HG03280 (cell line): ENCODE measurements at regions not wholly inside any gene's neighbourhood (a gene's known extent, or its start where the extent isn't known, plus 50 kb on each side); places are given as distances from the start of the nearest gene placed in this dataset.
"Not testable (repeated sequence)": the region's sequence is repeated elsewhere in the genome, so short reads cannot be mapped to it uniquely, and the experiment has no call there.

Source experiments
- ATAC-seq: cut with Tn5 transposase; IDR thresholded peaks from one replicate; pipeline ENCODE4 v1.9.1; 2021; ENCODE audit warnings: mild to moderate bottlenecking, moderate library complexity; ENCODE audit not compliant: unreplicated experiment

GRCh38 chr9:83191154-83191553 is 128.2 kb upstream of the RASEF start:
- ATAC-seq = no peak

- not testable (repeated sequence) for ATAC-seq
Observed at GRCh38 chr9:83189026-83189425, 126.1 kb upstream of the RASEF start.

- ATAC-seq = no peak
Observed at GRCh38 chr9:83188277-83188676, 125.3 kb upstream of the RASEF start.

GRCh38 chr9:83186155-83186737 is 123.3 kb upstream of the RASEF start:
- ATAC-seq = no peak

GRCh38 chr9:83185488-83186154 is 122.7 kb upstream of the RASEF start:
- ATAC-seq = no peak

- ATAC-seq = no peak
Observed at GRCh38 chr9:83183621-83184020, 120.7 kb upstream of the RASEF start.

GRCh38 chr9:83182071-83182470 is 119.1 kb upstream of the RASEF start:
- ATAC-seq = no peak

GRCh38 chr9:83178717-83179116 is 115.8 kb upstream of the RASEF start:
- ATAC-seq = no peak

GRCh38 chr9:83177747-83178146 is 114.8 kb upstream of the RASEF start:
- no peak for ATAC-seq

GRCh38 chr9:83167126-83167525 is 104.2 kb upstream of the RASEF start:
- ATAC-seq = no peak

- ATAC-seq = no peak
Observed at GRCh38 chr9:83166372-83166771, 103.4 kb upstream of the RASEF start.

GRCh38 chr9:83155733-83156132 is 92.8 kb upstream of the RASEF start:
- ATAC-seq = no peak

- ATAC-seq = no peak
Observed at GRCh38 chr9:83154821-83155220, 91.9 kb upstream of the RASEF start.

- ATAC-seq = peak; percentile 93
Observed at GRCh38 chr9:83154087-83154736, 91.3 kb upstream of the RASEF start.

GRCh38 chr9:83153030-83153429 is 90.1 kb upstream of the RASEF start:
- no peak for ATAC-seq

GRCh38 chr9:83151627-83152137 is 88.7 kb upstream of the RASEF start:
- no peak for ATAC-seq

GRCh38 chr9:83147315-83148149 is 84.6 kb upstream of the RASEF start:
- ATAC-seq = no peak

GRCh38 chr9:83146325-83146724 is 83.4 kb upstream of the RASEF start:
- ATAC-seq = no peak

- no peak for ATAC-seq
Observed at GRCh38 chr9:83144492-83144891, 81.5 kb upstream of the RASEF start.

- ATAC-seq = no peak
Observed at GRCh38 chr9:83142389-83142788, 79.4 kb upstream of the RASEF start.

- ATAC-seq = no peak
Observed at GRCh38 chr9:83141887-83142286, 78.9 kb upstream of the RASEF start.
